ENCODE measurements at regions not wholly inside any gene's neighbourhood (a gene's known extent, or its start where the extent isn't known, plus 50 kb on each side); places are given as distances from the start of the nearest gene placed in this dataset.

DNA sequence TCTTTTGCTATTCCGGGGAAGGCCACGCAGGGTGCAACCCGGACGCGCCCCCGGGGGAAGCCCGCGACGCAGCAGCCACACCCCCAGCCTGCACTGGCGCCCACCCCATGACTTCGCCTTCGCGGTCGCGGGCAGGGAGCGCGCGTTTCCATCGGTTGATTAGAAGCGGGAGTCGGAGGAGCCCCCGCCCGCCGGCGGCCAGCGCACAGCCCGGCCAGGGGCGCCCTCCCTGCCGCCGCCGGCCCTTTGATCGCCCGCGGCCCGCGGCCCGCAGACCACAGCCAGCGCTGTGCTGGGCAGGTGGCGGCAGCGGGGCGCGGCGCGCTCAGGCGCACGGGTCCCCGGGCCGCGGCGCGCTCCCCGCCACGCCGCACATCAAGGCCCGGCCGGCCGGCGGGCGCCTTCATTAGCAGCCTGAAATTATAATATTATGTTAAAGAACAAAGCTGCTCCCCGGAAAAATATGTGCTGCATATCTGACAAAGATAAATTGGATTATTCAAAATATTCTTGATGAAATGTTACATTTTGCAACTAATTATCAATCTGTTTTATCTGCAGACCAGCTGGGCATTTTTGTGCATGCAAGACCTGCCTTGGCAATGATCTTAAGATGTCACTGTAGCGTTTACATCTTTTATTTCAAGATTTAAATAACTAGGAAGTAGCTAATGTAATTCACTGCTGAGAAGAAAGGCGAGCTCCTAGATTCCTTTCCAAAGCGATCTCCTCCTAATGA is 160.7 kb upstream of the MKI67 start:
- no peak for TF ChIP-seq CTCF (conservative IDR thresholded peaks at IDR 0.05 in 1 of 2, IDR thresholded peaks at IDR 0.05 in 1 of 2; ENCODE audit: extremely low read depth in 1 of 2, insufficient read depth in 1 of 2, low read depth in 1 of 2, low read length in 2 of 2)
- TF ChIP-seq EZH2 (IDR thresholded peaks at IDR 0.05; ENCODE audit: borderline replicate concordance, low read length) = no peak

Data from mammary epithelial cell (primary cell).